CD14-positive monocyte (primary cell): ENCODE measurements at regions not wholly inside any gene's neighbourhood (a gene's known extent, or its start where the extent isn't known, plus 50 kb on each side); places are given as distances from the start of the nearest gene placed in this dataset.
A peak's percentile ranks its signal among the peaks of the same experiment; 100 is the strongest.

Experiments
- DNase-seq, 3 donors: peaks; one replicate each; pipeline ENCODE4 v3.0.0-alpha.2; 2011 to 2022
- H2AFZ ChIP-seq: 2 replicates; pipeline ENCODE4 v1.6.0; 2012; ENCODE audit warnings: mild to moderate bottlenecking, low read depth, low read length, inconsistent platforms; ENCODE audit not compliant: insufficient read depth, poor library complexity, severe bottlenecking
- H3K27ac ChIP-seq, 2 donors: 1 replicate in 1 of 2; 2 replicates in 1 of 2; pipeline ENCODE4 v1.5.1; 2012 to 2013; ENCODE audit warnings: low read length in 2 of 2, control low read depth in 1 of 2, inconsistent platforms in 1 of 2, low read depth in 1 of 2, mild to moderate bottlenecking in 1 of 2
- H3K27me3 ChIP-seq, 2 donors: one replicate each; pipeline versions ENCODE4 v1.6.0 to v1.6.1; 2011 to 2013; ENCODE audit warnings: low read length in 2 of 2; ENCODE audit not compliant: control insufficient read depth in 2 of 2, insufficient read depth in 2 of 2
- H3K36me3 ChIP-seq, 2 donors: replicated peaks in 1 of 2; 1 replicate in 1 of 2; 2 replicates in 1 of 2; pipeline versions ENCODE4 v1.5.1 to v1.6.1; 2012 to 2013; ENCODE audit warnings: low read length in 2 of 2, control low read depth in 1 of 2, inconsistent platforms in 1 of 2, mild to moderate bottlenecking in 1 of 2; ENCODE audit not compliant: insufficient read depth in 2 of 2, control insufficient read depth in 1 of 2
- H3K4me1 ChIP-seq, 2 donors: 1 replicate in 1 of 2; 2 replicates in 1 of 2; pipeline versions ENCODE4 v1.5.1 to v1.6.1; 2012 to 2013; ENCODE audit warnings: low read length in 2 of 2, control low read depth in 1 of 2, inconsistent platforms in 1 of 2, mild to moderate bottlenecking in 1 of 2, moderate library complexity in 1 of 2; ENCODE audit not compliant: insufficient read depth in 2 of 2, control insufficient read depth in 1 of 2
- H3K4me2 ChIP-seq: replicated peaks from 2 replicates; pipeline ENCODE3; 2012; ENCODE audit warnings: low read length, moderate library complexity, mild to moderate bottlenecking; ENCODE audit not compliant: poor library complexity, severe bottlenecking; ENCODE audit errors: extremely low read depth
- H3K4me3 ChIP-seq, 3 experiments: fragments of 200-600 bp in 1 of 3; sonication (generic) in 1 of 3; replicated peaks in 1 of 3; 1 replicate in 2 of 3; 2 replicates in 1 of 3; pipeline ENCODE4 v1.5.1; 2011 to 2013; ENCODE audit warnings: low read length in 3 of 3, mild to moderate bottlenecking in 3 of 3, control low read depth in 2 of 3, low read depth in 2 of 3, inconsistent platforms in 1 of 3, moderate library complexity in 1 of 3
- H3K79me2 ChIP-seq: 2 replicates; pipeline ENCODE4 v1.6.0; 2012; ENCODE audit warnings: mild to moderate bottlenecking, control low read depth, inconsistent platforms, low read length, moderate library complexity; ENCODE audit not compliant: insufficient read depth
- H3K9ac ChIP-seq: 2 replicates; pipeline ENCODE4 v1.6.0; 2017; ENCODE audit warnings: low read length, mild to moderate bottlenecking; ENCODE audit not compliant: insufficient read depth, poor library complexity, severe bottlenecking
- H3K9me3 ChIP-seq, 2 donors: replicated peaks in 1 of 2; 1 replicate in 1 of 2; 2 replicates in 1 of 2; pipeline versions ENCODE4 v1.5.1 to v1.6.1; 2012 to 2013; ENCODE audit warnings: low read length in 2 of 2, control low read depth in 1 of 2; ENCODE audit not compliant: control insufficient read depth in 1 of 2, insufficient read depth in 1 of 2
- H4K20me1 ChIP-seq: 2 replicates; pipeline ENCODE4 v1.6.0; 2012; ENCODE audit warnings: mild to moderate bottlenecking, low read length, control low read depth, moderate library complexity; ENCODE audit not compliant: insufficient read depth
- H3K27ac Mint-ChIP-seq, 7 donors: one replicate each; pipeline ENCODE4 v1.8.0; 2020; ENCODE audit warnings: mild to moderate bottlenecking in 7 of 7, mixed read lengths in 7 of 7, moderate library complexity in 6 of 7, inconsistent platforms in 2 of 7
- H3K27me3 Mint-ChIP-seq, 3 donors: one replicate each; pipeline ENCODE4 v1.8.0; 2021 to 2022; ENCODE audit warnings: low read depth in 3 of 3, mild to moderate bottlenecking in 3 of 3, mixed read lengths in 3 of 3, moderate library complexity in 3 of 3, inconsistent platforms in 1 of 3
- H3K36me3 Mint-ChIP-seq, 2 donors: one replicate each; pipeline ENCODE4 v1.8.0; 2020; ENCODE audit warnings: mixed read lengths in 2 of 2, inconsistent platforms in 1 of 2, mild to moderate bottlenecking in 1 of 2
- H3K4me1 Mint-ChIP-seq: one replicate; pipeline ENCODE4 v1.8.0; 2020; ENCODE audit warnings: mild to moderate bottlenecking, mixed read lengths
- H3K4me3 Mint-ChIP-seq, 2 donors: one replicate each; pipeline ENCODE4 v1.8.0; 2020; ENCODE audit warnings: mild to moderate bottlenecking in 2 of 2, mixed read lengths in 2 of 2, moderate library complexity in 1 of 2
- H3K9me3 Mint-ChIP-seq, 7 donors: one replicate each; pipeline ENCODE4 v1.8.0; 2020 to 2022; ENCODE audit warnings: mixed read lengths in 7 of 7, mild to moderate bottlenecking in 6 of 7, moderate library complexity in 6 of 7, inconsistent platforms in 2 of 7
- WGBS: methylation state at CpG from one replicate; pipeline ENCODE4 v1.1.5; 2013; ENCODE audit warnings: missing lambda C conversion rate; ENCODE audit not compliant: insufficient coverage; 5-methylcytosine and 5-hydroxymethylcytosine counted together
- intact Hi-C, 2 donors: fragments of 100-400 bp; cut with micrococcal nuclease; formaldehyde crosslinking; loops; one replicate each; pipeline versions ENCODE4 v1.15.0 to v1.15.1; 2023
- TF ChIP-seq, protein P1 (sequence below): fragments of 200-600 bp; IDR thresholded peaks from one replicate; pipeline ENCODE4 v1.8.0; 2022; ENCODE audit warnings: antibody characterized with exemption, mild to moderate bottlenecking

DNA sequence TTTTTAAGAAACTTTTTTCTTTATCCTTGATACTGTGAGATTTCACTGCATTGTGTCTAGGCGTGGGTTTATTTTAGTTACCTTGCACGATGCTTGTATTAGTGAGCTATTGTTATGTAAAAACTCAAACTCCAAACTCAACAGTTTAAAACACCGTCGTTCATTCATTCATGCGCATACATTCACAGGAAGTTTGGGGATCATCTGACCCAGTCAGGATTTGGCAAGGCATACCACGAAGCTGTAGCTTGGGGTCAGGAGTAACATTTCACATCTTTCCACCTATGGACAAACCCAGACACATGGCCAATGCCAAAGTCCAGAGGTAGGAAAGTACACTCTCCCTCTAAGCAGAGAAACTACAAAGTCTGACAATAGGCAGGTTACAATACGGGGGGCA lies 324.6 kb upstream of the CHRM3 start:
- no peaks in the 10 kb centered on the region for H3K4me1 Mint-ChIP-seq
- Histone ChIP-seq H3K27ac (no peak overlapping the region), H3K9ac (no peak overlapping the region), H3K79me2 (no peaks in the 10 kb centered on the region), H3K9me3 (no peaks in the 10 kb centered on the region), H3K27me3 (no peaks in the 10 kb centered on the region), H3K4me2 (no peak overlapping the region), H3K4me1 (no peaks in the 10 kb centered on the region), H3K36me3 (no peaks in the 10 kb centered on the region), H3K4me3 (no peak overlapping the region), H4K20me1 (no peaks in the 10 kb centered on the region), H2AFZ (no peak overlapping the region)
- H3K9me3 Mint-ChIP-seq: peaks cover 0 to 5% (median 4%) of the 10 kb centered on the region in 7 donors
- H3K36me3 Mint-ChIP-seq: no peaks in the 10 kb centered on the region
- no peak overlapping the region for H3K4me3 Mint-ChIP-seq
- TF ChIP-seq, protein P1, sequence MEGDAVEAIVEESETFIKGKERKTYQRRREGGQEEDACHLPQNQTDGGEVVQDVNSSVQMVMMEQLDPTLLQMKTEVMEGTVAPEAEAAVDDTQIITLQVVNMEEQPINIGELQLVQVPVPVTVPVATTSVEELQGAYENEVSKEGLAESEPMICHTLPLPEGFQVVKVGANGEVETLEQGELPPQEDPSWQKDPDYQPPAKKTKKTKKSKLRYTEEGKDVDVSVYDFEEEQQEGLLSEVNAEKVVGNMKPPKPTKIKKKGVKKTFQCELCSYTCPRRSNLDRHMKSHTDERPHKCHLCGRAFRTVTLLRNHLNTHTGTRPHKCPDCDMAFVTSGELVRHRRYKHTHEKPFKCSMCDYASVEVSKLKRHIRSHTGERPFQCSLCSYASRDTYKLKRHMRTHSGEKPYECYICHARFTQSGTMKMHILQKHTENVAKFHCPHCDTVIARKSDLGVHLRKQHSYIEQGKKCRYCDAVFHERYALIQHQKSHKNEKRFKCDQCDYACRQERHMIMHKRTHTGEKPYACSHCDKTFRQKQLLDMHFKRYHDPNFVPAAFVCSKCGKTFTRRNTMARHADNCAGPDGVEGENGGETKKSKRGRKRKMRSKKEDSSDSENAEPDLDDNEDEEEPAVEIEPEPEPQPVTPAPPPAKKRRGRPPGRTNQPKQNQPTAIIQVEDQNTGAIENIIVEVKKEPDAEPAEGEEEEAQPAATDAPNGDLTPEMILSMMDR: no peak
- no peak overlapping the region for H3K27ac Mint-ChIP-seq
- no peak for DNase-seq
- 83% methylated on average over 3 of the region's 7 CpGs for WGBS
- H3K27me3 Mint-ChIP-seq: peaks cover 0 to 1% (median 0%) of the 10 kb centered on the region in 3 donors
- intact Hi-C loops: no loop called here

DNA sequence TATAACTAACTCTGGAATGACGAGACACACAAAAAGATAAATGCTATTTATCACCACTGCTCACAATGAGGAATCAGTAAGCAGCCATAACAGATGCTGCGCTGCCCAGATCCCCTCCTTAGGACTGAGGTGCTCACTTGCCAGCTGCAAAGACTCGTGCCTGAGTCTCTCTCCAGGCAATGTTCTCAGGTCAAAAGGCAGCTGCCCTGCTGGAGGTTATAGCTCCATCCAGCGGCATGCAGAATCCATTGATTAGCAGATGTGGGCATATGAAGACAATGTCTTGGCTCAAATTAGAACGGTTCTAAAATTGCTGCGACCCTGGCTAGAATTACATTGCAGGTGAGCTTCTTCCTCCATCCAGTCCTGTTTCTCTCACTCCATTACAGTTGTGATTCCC lies 328.2 kb upstream of the CHRM3 start:
- Histone ChIP-seq H3K4me2 (no peak overlapping the region), H3K4me1 (no peaks in the 10 kb centered on the region), H3K4me3 (no peak overlapping the region), H3K27me3 (no peaks in the 10 kb centered on the region), H3K9ac (no peak overlapping the region), H2AFZ (no peak overlapping the region), H3K9me3 (peaks cover 9 to 10% of the 10 kb centered on the region in 2 donors), H3K27ac (no peak overlapping the region), H3K79me2 (no peaks in the 10 kb centered on the region), H3K36me3 (no peaks in the 10 kb centered on the region), H4K20me1 (no peaks in the 10 kb centered on the region)
- WGBS: 93% methylated on average over 5 of the region's 6 CpGs
- no peaks in the 10 kb centered on the region for H3K36me3 Mint-ChIP-seq
- H3K9me3 Mint-ChIP-seq: peaks cover 2 to 16% (median 5%) of the 10 kb centered on the region in 7 donors
- intact Hi-C loops: no loop called here
- peaks cover 0 to 1% (median 0%) of the 10 kb centered on the region in 3 donors for H3K27me3 Mint-ChIP-seq
- peak overlapping the region in 1 of 7 donors; percentile 0 for H3K27ac Mint-ChIP-seq
- no peaks in the 10 kb centered on the region for H3K4me1 Mint-ChIP-seq
- DNase-seq: no peak
- H3K4me3 Mint-ChIP-seq: no peak overlapping the region
- TF ChIP-seq, protein P1: no peak
